ENCODE measurements at regions not wholly inside any gene's neighbourhood (a gene's known extent, or its start where the extent isn't known, plus 50 kb on each side); places are given as distances from the start of the nearest gene placed in this dataset.

DNA sequence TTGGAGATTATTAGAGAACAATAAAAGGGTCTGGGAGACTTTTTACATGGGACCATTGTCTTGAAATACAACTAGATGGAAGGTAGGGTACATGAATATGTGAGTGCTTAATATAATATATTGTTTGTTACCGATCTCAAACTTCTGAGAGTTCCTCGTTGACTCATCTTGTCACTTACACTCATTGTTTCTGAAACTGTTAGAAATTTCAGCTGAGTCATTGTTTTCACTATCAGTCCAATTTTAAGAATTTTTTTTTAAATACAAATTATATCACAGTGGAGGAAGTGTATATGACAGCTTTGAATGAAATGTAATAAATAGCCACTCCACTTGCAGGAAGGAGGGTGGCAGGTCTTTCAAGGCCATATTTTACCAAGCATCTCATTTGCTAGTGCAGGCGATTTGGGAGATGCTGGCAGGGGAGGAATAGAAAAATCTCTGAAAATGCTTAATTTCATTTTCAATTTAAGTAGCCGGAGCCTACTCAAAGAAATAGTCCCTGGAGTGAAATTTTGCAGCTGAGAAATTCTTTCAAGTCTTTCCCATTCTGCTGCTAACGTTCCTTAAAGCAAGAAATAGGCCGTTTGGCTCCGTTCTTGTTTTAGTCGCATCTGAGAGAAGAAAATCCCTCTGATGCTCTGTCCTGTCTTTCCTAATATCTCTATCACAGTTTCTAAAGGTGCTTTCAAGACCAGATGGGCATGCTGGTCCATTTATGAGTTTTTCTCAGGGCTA is 1404.2 kb upstream of the CELF2 start:
- no peak for DNase-seq (ENCODE audit: extremely low read depth, low read depth)
- TF ChIP-seq CTCF (IDR thresholded peaks at IDR 0.05; ENCODE audit: low read depth, low read length, missing control alignments) = no peak
- H3K4me3 ChIP-seq (replicated peaks; ENCODE audit: low read depth, low read length) = no peak overlapping the region

- DNase-seq (ENCODE audit: extremely low read depth, low read depth) = no peak
- TF ChIP-seq CTCF (IDR thresholded peaks at IDR 0.05; ENCODE audit: low read depth, low read length, missing control alignments) = no peak
These were observed 1402.5 kb upstream of the CELF2 start for GRCh38 chr10:9615189-9615588.

DNA sequence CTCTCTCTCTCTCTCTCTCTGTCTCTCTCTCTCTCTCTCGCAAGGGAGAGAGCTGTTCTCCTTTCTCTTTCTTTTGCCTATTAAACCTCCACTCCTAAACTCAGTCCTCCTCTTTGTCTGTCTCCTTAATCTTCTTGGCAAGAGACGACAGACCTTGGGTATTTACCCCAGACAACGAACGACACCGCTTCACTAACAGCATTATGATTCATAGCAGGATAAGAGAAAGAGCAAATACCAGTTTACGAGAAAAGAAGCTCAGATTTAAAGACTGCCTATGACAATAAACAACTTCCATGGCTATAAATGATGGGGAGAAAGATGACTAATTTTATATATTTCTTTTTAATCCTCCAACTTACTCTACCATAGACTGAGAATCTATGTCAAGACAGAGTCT is 1396.5 kb upstream of the CELF2 start:
- DNase-seq (ENCODE audit: extremely low read depth, low read depth) = no peak
- no peak for TF ChIP-seq CTCF (IDR thresholded peaks at IDR 0.05; ENCODE audit: low read depth, low read length, missing control alignments)
- H3K4me3 ChIP-seq (replicated peaks; ENCODE audit: low read depth, low read length) = no peak overlapping the region

More at GRCh38 chr10:9615189-9615588, 1402.5 kb upstream of the CELF2 start:
- H3K4me3 ChIP-seq (replicated peaks; ENCODE audit: low read depth, low read length) = no peak overlapping the region

DNA sequence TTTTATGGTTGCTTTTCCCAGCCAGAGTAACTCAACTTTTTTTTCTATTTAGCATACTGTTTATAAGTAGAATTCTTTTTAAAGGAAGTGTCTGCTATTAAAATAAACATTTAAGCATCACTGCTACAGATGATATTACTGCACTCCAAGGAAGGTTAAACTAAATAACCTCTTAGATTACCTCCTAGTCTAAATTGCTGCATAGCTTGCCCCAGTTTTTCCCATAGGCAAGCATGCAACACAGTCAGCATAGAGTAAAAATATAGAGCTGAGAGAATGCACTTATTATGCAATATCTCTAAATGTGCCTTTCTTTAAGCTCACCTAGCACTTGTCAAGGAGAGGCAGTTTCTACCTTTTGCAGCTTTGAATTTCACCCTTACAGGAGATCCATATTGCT is 1392.4 kb upstream of the CELF2 start:
- no peak overlapping the region for H3K4me3 ChIP-seq (replicated peaks; ENCODE audit: low read depth, low read length)
- DNase-seq (ENCODE audit: extremely low read depth, low read depth) = no peak
- TF ChIP-seq CTCF (IDR thresholded peaks at IDR 0.05; ENCODE audit: low read depth, low read length, missing control alignments) = no peak

- no peak for DNase-seq (ENCODE audit: extremely low read depth, low read depth)
- no peak for TF ChIP-seq CTCF (IDR thresholded peaks at IDR 0.05; ENCODE audit: low read depth, low read length, missing control alignments)
- no peak overlapping the region for H3K4me3 ChIP-seq (replicated peaks; ENCODE audit: low read depth, low read length)
These were observed 1383.2 kb upstream of the CELF2 start for GRCh38 chr10:9634466-9634865.

GRCh38 chr10:9635691-9636090 is 1382.0 kb upstream of the CELF2 start:
- H3K4me3 ChIP-seq (replicated peaks; ENCODE audit: low read depth, low read length) = no peak overlapping the region
- DNase-seq (ENCODE audit: extremely low read depth, low read depth) = no peak
- TF ChIP-seq CTCF (IDR thresholded peaks at IDR 0.05; ENCODE audit: low read depth, low read length, missing control alignments) = no peak

DNA sequence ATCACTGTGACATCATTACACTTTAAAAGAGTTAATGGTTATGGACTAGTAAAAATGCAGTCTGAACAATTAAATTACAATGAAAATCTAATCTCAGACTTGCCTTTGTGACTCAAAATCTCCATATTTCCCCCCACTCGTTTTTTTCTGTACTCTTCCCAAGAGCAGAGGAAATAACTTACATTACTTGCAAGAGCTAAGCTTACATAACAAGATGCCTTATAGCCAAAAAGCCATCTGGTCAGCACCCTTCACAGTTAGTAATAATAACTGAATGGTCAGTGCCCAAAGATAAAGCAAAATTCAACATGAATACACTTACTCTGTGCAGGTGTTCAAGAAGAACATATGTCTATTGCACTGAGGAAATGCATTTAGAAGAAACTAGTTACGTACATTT is 1381.5 kb upstream of the CELF2 start:
- DNase-seq (ENCODE audit: extremely low read depth, low read depth) = no peak
- H3K4me3 ChIP-seq (replicated peaks; ENCODE audit: low read depth, low read length) = no peak overlapping the region
- TF ChIP-seq CTCF (IDR thresholded peaks at IDR 0.05; ENCODE audit: low read depth, low read length, missing control alignments) = no peak
